HepG2 (cell line): ENCODE measurements at regions not wholly inside any gene's neighbourhood (a gene's known extent, or its start where the extent isn't known, plus 50 kb on each side); places are given as distances from the start of the nearest gene placed in this dataset.
"Not testable (repeated sequence)": the region's sequence is repeated elsewhere in the genome, so short reads cannot be mapped to it uniquely, and the experiment has no call there.

ENCODE experiments used
- BCL6 ChIP-seq: IDR thresholded peaks from 2 replicates; pipeline ENCODE4 v1.6.1; 2016; ENCODE audit warnings: missing genetic modification reagents, missing compliant biosample characterization
- FOXA3 ChIP-seq: IDR thresholded peaks from 2 replicates; pipeline ENCODE4 v1.6.1; 2016; ENCODE audit warnings: missing genetic modification reagents, missing compliant biosample characterization
- FOXK1 ChIP-seq: sonication (generic); formaldehyde crosslinking; IDR thresholded peaks from 2 replicates; pipeline ENCODE4 v1.4.0; 2020; ENCODE audit warnings: low read depth, missing genetic modification reagents, borderline replicate concordance
- FOXP1 ChIP-seq, 2 experiments: fragments of 450-650 bp in 1 of 2; IDR thresholded peaks; 2 replicates each; pipeline ENCODE4 v1.6.1; 2017 to 2018; ENCODE audit warnings: antibody characterized with exemption in 1 of 2
- HNF1B ChIP-seq: sonication (generic); formaldehyde crosslinking; IDR thresholded peaks from 2 replicates; pipeline ENCODE4 v1.5.1; 2020; ENCODE audit warnings: mild to moderate bottlenecking, moderate library complexity, missing genetic modification reagents
- HOXA3 ChIP-seq: sonication (generic); formaldehyde crosslinking; IDR thresholded peaks from 2 replicates; pipeline ENCODE4 v1.5.0; 2020; ENCODE audit warnings: missing genetic modification reagents
- PAXIP1 ChIP-seq: sonication (generic); formaldehyde crosslinking; conservative IDR thresholded peaks from 2 replicates; pipeline ENCODE4 v1.4.0; 2020; ENCODE audit warnings: mild to moderate bottlenecking, missing genetic modification reagents, moderate library complexity
- PHF21A ChIP-seq: sonication (generic); formaldehyde crosslinking; IDR thresholded peaks from 2 replicates; pipeline ENCODE4 v1.5.0; 2020; ENCODE audit warnings: mild to moderate bottlenecking, missing genetic modification reagents
- POGZ ChIP-seq: sonication (generic); formaldehyde crosslinking; IDR thresholded peaks from 2 replicates; pipeline ENCODE4 v1.4.0; 2020; ENCODE audit warnings: mild to moderate bottlenecking, missing genetic modification reagents
- SALL1 ChIP-seq: sonication (generic); formaldehyde crosslinking; IDR thresholded peaks from 2 replicates; pipeline ENCODE4 v1.8.0; 2022; ENCODE audit warnings: mild to moderate bottlenecking, missing genetic modification reagents
- SP5 ChIP-seq: IDR thresholded peaks from 2 replicates; pipeline ENCODE4 v1.6.1; 2016; ENCODE audit warnings: low read depth, borderline replicate concordance
- TARDBP ChIP-seq: sonication (generic); formaldehyde crosslinking; IDR thresholded peaks from 2 replicates; pipeline ENCODE4 v1.8.0; 2022; ENCODE audit warnings: mild to moderate bottlenecking, missing genetic modification reagents
- TBX2 ChIP-seq: sonication (generic); formaldehyde crosslinking; IDR thresholded peaks from 2 replicates; pipeline ENCODE4 v1.5.0; 2020; ENCODE audit warnings: missing genetic modification reagents, mild to moderate bottlenecking, borderline replicate concordance
- ZNF501 ChIP-seq: sonication (generic); formaldehyde crosslinking; IDR thresholded peaks from 2 replicates; pipeline ENCODE4 v1.5.1; 2020; ENCODE audit warnings: mild to moderate bottlenecking, moderate library complexity, missing genetic modification reagents
- TF ChIP-seq, protein P1 (sequence below): sonication (generic); formaldehyde crosslinking; IDR thresholded peaks from 2 replicates; pipeline ENCODE4 v1.4.0; 2020; ENCODE audit warnings: missing genetic modification reagents
- TF ChIP-seq, protein P2 (sequence below): sonication (generic); formaldehyde crosslinking; IDR thresholded peaks from 2 replicates; pipeline ENCODE4 v1.5.1; 2020; ENCODE audit warnings: mild to moderate bottlenecking, missing genetic modification reagents, moderate library complexity

DNA sequence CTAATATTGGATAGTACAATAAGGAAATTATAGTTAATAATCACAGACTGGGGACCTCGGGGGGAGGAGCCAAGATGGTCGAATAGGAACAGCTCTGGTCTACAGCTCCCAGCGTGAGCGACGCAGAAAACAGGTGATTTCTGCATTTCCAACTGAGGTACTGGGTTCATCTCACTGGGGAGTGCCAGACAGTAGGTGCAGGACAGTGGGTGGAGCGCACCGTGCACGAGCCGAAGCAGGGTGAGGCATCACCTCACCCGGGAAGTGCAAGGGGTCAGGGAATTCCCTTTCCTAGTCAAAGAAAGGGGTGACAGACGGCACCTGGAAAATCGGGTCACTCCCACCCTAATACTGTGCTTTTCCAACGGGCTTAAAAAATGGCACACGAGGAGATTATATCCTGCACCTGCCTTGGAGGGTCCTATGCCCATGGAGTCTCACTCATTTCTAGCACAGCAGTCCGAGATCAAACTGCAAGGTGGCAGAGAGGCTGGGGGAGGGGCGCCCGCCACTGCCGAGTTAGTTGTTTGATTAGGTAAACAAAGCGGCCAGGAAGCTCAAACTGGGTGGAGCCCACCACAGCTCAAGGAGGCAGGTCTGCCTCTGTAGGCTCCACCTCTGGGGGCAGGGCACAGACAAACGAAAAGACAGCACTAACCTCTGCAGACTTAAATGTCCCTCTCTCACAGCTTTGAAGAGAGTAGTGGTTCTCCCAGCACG lies 138.8 kb upstream of the BCL9 start (continued):
- TF ChIP-seq HNF1B (CRISPR knock-in tag) (0 out of 2 replicates have a peak, but pooled peaks have one; percentile 30), FOXA3 (CRISPR knock-in tag) (peak; percentile 91), FOXP1 (CRISPR knock-in tag; IDR thresholded peaks at IDR 0.05) (peak; percentile 58; the same call in 1 of the 2 replicates), POGZ (CRISPR knock-in tag) (0 out of 2 replicates have a peak, but pooled peaks have one; percentile 17), ZNF501 (CRISPR knock-in tag) (peak; percentile 53), BCL6 (CRISPR knock-in tag) (0 out of 2 replicates have a peak, but pooled peaks have one; percentile 10), TARDBP (CRISPR knock-in tag) (peak; percentile 31; the same call in 1 of the 2 replicates), PHF21A (0 out of 2 replicates have a peak, but pooled peaks have one; percentile 39), SP5 (CRISPR knock-in tag) (peak; percentile 12; the same call in 1 of the 2 replicates), FOXK1 (CRISPR knock-in tag) (peak; percentile 33; the same call in 1 of the 2 replicates), HOXA3 (CRISPR knock-in tag) (0 out of 2 replicates have a peak, but pooled peaks have one; percentile 24), PAXIP1 (CRISPR knock-in tag) (0 out of 2 replicates have a peak, but pooled peaks have one; percentile 28), SALL1 (CRISPR knock-in tag) (peak; percentile 59), TBX2 (CRISPR knock-in tag) (peak; percentile 44; the same call in 1 of the 2 replicates)
- TF ChIP-seq FOXP1 (IDR thresholded peaks at IDR 0.05) = not testable (repeated sequence)
- TF ChIP-seq, protein P1, sequence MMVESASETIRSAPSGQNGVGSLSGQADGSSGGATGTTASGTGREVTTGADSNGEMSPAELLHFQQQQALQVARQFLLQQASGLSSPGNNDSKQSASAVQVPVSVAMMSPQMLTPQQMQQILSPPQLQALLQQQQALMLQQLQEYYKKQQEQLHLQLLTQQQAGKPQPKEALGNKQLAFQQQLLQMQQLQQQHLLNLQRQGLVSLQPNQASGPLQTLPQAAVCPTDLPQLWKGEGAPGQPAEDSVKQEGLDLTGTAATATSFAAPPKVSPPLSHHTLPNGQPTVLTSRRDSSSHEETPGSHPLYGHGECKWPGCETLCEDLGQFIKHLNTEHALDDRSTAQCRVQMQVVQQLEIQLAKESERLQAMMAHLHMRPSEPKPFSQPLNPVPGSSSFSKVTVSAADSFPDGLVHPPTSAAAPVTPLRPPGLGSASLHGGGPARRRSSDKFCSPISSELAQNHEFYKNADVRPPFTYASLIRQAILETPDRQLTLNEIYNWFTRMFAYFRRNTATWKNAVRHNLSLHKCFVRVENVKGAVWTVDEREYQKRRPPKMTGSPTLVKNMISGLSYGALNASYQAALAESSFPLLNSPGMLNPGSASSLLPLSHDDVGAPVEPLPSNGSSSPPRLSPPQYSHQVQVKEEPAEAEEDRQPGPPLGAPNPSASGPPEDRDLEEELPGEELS = peak; percentile 75
- TF ChIP-seq, protein P2, sequence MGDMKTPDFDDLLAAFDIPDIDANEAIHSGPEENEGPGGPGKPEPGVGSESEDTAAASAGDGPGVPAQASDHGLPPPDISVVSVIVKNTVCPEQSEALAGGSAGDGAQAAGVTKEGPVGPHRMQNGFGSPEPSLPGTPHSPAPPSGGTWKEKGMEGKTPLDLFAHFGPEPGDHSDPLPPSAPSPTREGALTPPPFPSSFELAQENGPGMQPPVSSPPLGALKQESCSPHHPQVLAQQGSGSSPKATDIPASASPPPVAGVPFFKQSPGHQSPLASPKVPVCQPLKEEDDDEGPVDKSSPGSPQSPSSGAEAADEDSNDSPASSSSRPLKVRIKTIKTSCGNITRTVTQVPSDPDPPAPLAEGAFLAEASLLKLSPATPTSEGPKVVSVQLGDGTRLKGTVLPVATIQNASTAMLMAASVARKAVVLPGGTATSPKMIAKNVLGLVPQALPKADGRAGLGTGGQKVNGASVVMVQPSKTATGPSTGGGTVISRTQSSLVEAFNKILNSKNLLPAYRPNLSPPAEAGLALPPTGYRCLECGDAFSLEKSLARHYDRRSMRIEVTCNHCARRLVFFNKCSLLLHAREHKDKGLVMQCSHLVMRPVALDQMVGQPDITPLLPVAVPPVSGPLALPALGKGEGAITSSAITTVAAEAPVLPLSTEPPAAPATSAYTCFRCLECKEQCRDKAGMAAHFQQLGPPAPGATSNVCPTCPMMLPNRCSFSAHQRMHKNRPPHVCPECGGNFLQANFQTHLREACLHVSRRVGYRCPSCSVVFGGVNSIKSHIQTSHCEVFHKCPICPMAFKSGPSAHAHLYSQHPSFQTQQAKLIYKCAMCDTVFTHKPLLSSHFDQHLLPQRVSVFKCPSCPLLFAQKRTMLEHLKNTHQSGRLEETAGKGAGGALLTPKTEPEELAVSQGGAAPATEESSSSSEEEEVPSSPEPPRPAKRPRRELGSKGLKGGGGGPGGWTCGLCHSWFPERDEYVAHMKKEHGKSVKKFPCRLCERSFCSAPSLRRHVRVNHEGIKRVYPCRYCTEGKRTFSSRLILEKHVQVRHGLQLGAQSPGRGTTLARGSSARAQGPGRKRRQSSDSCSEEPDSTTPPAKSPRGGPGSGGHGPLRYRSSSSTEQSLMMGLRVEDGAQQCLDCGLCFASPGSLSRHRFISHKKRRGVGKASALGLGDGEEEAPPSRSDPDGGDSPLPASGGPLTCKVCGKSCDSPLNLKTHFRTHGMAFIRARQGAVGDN = peak; percentile 37
